K562 (cell line): ENCODE measurements at regions not wholly inside any gene's neighbourhood (a gene's known extent, or its start where the extent isn't known, plus 50 kb on each side); places are given as distances from the start of the nearest gene placed in this dataset.
A peak's percentile ranks its signal among the peaks of the same experiment; 100 is the strongest.

Experiments
- ATAC-seq: fragments of 200-7000 bp; cut with Tn5 transposase; 3 replicates; pipeline ENCODE4 v1.9.1; 2020; ENCODE audit warnings: moderate library complexity
- BruUV-seq: library from RNA; stranded (reverse); fragments of 400-500 nt; replicated peaks from 2 replicates; lab custom pipeline; 2021; lab: Mats Ljungman, UMichigan
- CTCF ChIA-PET: fragments of 300-600 bp; formaldehyde crosslinking; extraction: SDS; loops from one replicate; lab custom pipeline; 2021; ENCODE audit warnings: low intra/inter-chr PET ratio; lab: Yijun Ruan, JAX
- POLR2A ChIA-PET: fragments of 300-600, 350-650 bp; sonication (Branson Sonifier 250); formaldehyde crosslinking; extraction: SDS; loops from one replicate; lab custom pipeline; 2021; ENCODE audit warnings: antibody characterized with exemption, inconsistent platforms; lab: Yijun Ruan, JAX
- DNase-seq, 4 experiments: peaks; one replicate each; pipeline versions ENCODE4 v3.0.0 to v3.0.0-alpha.2; 2011 to 2018; ENCODE audit warnings: low spot score in 3 of 4, mixed read lengths in 3 of 4; ENCODE audit errors: extremely low read depth in 1 of 4
- FAIRE-seq: peaks from 2 replicates; lab custom pipeline; 2011; peaks lifted over from hg19 to GRCh38; lab: Jason Lieb, UNC
- H2AFZ ChIP-seq: 2 replicates; pipeline ENCODE4 v1.6.0; 2011; ENCODE audit warnings: low read depth, low read length, control low read depth, inconsistent platforms
- H3K27ac ChIP-seq: fragments of 200-600 bp; 3 replicates; pipeline ENCODE4 v1.8.0; 2011; ENCODE audit warnings: low read depth, mild to moderate bottlenecking, control low read depth, inconsistent platforms, low read length, moderate library complexity, mixed read lengths; ENCODE audit errors: extremely low read depth
- H3K27me3 ChIP-seq, 2 experiments: fragments of 300-600 bp in 1 of 2; 2 replicates in 1 of 2; 3 replicates in 1 of 2; pipeline versions ENCODE4 v1.6.0 to v1.8.0; 2011; ENCODE audit warnings: inconsistent platforms in 2 of 2, low read length in 2 of 2, mild to moderate bottlenecking in 1 of 2, mixed read lengths in 1 of 2, moderate library complexity in 1 of 2; ENCODE audit not compliant: control insufficient read depth in 2 of 2, insufficient read depth in 2 of 2
- H3K36me3 ChIP-seq: fragments of 300-600 bp; 3 replicates; pipeline ENCODE4 v1.8.0; 2011; ENCODE audit warnings: mild to moderate bottlenecking, low read length, inconsistent platforms; ENCODE audit not compliant: control insufficient read depth, insufficient read depth
- H3K4me1 ChIP-seq, 2 experiments: fragments of 200-600 bp in 1 of 2; replicated peaks in 1 of 2; 2 replicates in 1 of 2; 3 replicates in 1 of 2; pipeline versions ENCODE4 v1.5.1 to v1.8.0; 2011; ENCODE audit warnings: inconsistent platforms in 2 of 2, low read length in 2 of 2, mild to moderate bottlenecking in 1 of 2, mixed read lengths in 1 of 2, moderate library complexity in 1 of 2; ENCODE audit not compliant: control insufficient read depth in 2 of 2, insufficient read depth in 2 of 2
- H3K4me2 ChIP-seq: 2 replicates; pipeline ENCODE4 v1.6.1; 2011; ENCODE audit warnings: low read length, control low read depth, inconsistent platforms, mixed read lengths; ENCODE audit not compliant: insufficient read depth
- H3K4me3 ChIP-seq: fragments of 200-600 bp; sonication (generic), shearing (Covaris generic); 2 replicates; pipeline ENCODE4 v1.5.1; 2016; ENCODE audit warnings: control low read depth, inconsistent platforms
- H3K79me2 ChIP-seq: fragments of 200-600 bp; 3 replicates; pipeline ENCODE4 v1.8.0; 2011; ENCODE audit warnings: low read length, inconsistent platforms; ENCODE audit not compliant: control insufficient read depth, insufficient read depth
- H3K9ac ChIP-seq, 2 experiments: 2 replicates each; pipeline versions ENCODE4 v1.6.0 to v1.6.1; 2011; ENCODE audit warnings: low read depth in 2 of 2, low read length in 2 of 2, control low read depth in 1 of 2, inconsistent platforms in 1 of 2, mild to moderate bottlenecking in 1 of 2, mixed read lengths in 1 of 2; ENCODE audit not compliant: insufficient read depth in 1 of 2
- H3K9me1 ChIP-seq: one replicate; pipeline ENCODE4 v1.6.0; 2011; ENCODE audit warnings: inconsistent platforms, mild to moderate bottlenecking, low read length, moderate library complexity; ENCODE audit not compliant: control insufficient read depth, insufficient read depth
- H3K9me3 ChIP-seq: replicated peaks from 2 replicates; pipeline ENCODE4 v1.5.1; 2011; ENCODE audit warnings: low read depth, low read length, inconsistent platforms; ENCODE audit not compliant: control insufficient read depth, insufficient read depth
- H4K20me1 ChIP-seq: replicated peaks from 2 replicates; pipeline ENCODE4 v1.6.1; 2011; ENCODE audit warnings: low read length, inconsistent platforms, mixed read lengths; ENCODE audit not compliant: control insufficient read depth, insufficient read depth
- CBFA2T3 ChIP-seq: fragments of 450-650 bp; IDR thresholded peaks from 2 replicates; pipeline ENCODE4 v1.6.1; 2017
- CBX1 ChIP-seq: sonication (generic); IDR thresholded peaks from 2 replicates; pipeline ENCODE4 v1.6.1; 2016; ENCODE audit warnings: antibody characterized with exemption, low read depth, mild to moderate bottlenecking
- KDM1A ChIP-seq, 2 experiments: fragments of 450-650 bp; IDR thresholded peaks; 2 replicates each; pipeline ENCODE4 v1.6.1; 2016; ENCODE audit warnings: mild to moderate bottlenecking in 2 of 2
- MTF1 ChIP-seq: fragments of 250-450 bp; sonication (Bioruptor Pico); IDR thresholded peaks from 2 replicates; pipeline ENCODE4 v1.9.0; 2021; ENCODE audit warnings: moderate library complexity, mild to moderate bottlenecking, inconsistent platforms, borderline replicate concordance
- RCOR1 ChIP-seq, 2 experiments: IDR thresholded peaks; 2 replicates each; pipeline ENCODE4 v1.6.1; 2012; ENCODE audit warnings: low read depth in 2 of 2, low read length in 2 of 2, borderline replicate concordance in 1 of 2, improper control_type of control experiment in 1 of 2
- ZNF707 ChIP-seq: fragments of 250-450 bp; sonication (Bioruptor Pico); conservative IDR thresholded peaks from 2 replicates; pipeline ENCODE4 v1.8.0; 2022; ENCODE audit warnings: inconsistent platforms, mild to moderate bottlenecking, moderate library complexity
- WGBS: fragments of 100-300 bp; shearing (Covaris generic); methylation state at CpG from one replicate; pipeline ENCODE4 v1.1.6; 2016; ENCODE audit warnings: low coverage, mixed read lengths; ENCODE audit not compliant: insufficient coverage; ENCODE audit errors: missing lambda C conversion rate; 5-methylcytosine and 5-hydroxymethylcytosine counted together
- in situ Hi-C: fragments of 300-500 bp; cut with MboI; formaldehyde crosslinking; loops from 4 replicates; pipeline ENCODE4 v1.15.0; 2018; ENCODE audit warnings: inconsistent platforms, mixed read lengths
- intact Hi-C: fragments of 100-400 bp; cut with micrococcal nuclease; formaldehyde crosslinking; loops from 2 replicates; pipeline ENCODE4 v1.14.2; 2022

DNA sequence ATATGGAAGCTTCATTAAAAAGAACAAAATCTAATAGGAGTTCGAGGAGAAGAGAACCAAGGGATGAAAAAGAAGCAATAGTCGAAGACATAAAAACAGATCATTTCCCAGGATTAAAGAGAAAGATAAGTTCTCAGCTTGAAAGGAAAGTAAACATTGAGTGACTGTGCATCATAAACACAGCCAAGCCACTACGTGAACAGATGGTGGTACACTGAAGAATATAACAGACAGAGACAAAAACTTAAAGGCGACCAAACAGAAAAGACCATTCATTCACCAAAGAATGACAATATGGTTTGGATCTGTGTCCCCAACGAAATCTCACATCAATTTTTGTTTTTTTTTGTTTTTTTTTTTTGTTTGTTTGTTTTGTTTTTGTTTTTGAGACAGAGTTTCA, 210.8 kb upstream of the LINGO1 start (continued):
- no peak for TF ChIP-seq MTF1 (CRISPR knock-in tag)
- TF ChIP-seq, all 486 proteins: peak for 0

DNA sequence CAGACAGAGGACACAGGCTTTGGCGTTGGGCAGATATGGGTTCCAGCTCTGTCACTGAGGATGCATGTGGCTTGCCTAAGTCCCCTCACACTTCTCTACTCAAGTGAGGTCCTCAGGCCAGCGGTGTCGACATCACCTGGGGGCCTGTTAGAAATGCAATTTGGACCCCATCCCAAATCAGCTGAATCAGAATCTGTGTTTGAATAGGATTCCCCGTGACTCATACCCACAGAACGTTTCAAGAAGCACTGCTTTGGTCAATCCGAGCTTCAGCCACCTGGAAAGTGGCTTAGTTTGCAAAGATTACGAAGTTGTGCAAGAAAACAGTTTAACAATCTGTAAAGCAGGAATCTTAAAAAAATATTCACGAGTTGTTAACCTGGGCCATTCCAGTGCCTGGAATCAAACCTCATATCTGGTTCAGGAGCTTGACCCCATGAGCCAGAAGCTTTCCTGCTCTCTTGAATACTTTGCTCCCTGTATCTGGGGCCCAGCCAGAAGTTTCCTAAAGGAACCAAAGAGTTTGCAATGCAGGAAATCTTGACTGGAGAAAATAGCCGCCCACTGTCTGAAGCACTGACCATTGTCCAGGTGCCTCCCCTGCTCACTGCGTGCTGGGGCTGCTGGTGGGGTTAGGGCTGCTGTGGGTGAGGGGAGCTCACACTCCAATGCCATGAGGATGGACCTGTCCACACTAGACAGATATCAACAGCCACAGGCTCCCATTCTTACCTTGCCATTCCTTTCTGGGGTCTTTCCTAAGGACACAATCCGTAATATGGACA, 208.5 kb upstream of the LINGO1 start:
- 0 out of 4 replicates have a peak, but pooled peaks of 1 of the 2 experiments have one; percentile 32 for TF ChIP-seq RCOR1 (IDR thresholded peaks at IDR 0.05; ENCODE audit: borderline replicate concordance in 1 of 2, low read depth in 2 of 2, low read length in 2 of 2)
- no peak for TF ChIP-seq ZNF707 (CRISPR knock-in tag)
- no peak for TF ChIP-seq CBX1
- TF ChIP-seq KDM1A (IDR thresholded peaks at IDR 0.05): peak; percentile 57 to 70; a peak in 3 of 4 replicates
- 0 out of 2 replicates have a peak, but pooled peaks have one; percentile 9 for TF ChIP-seq CBFA2T3
- Histone ChIP-seq H3K4me1 (no peaks in the 10 kb centered on the region), H3K79me2 (no peaks in the 10 kb centered on the region), H3K36me3 (no peaks in the 10 kb centered on the region), H2AFZ (no peak overlapping the region), H3K4me3 (no peak overlapping the region), H3K9ac (no peak overlapping the region), H3K4me2 (no peak overlapping the region), H4K20me1 (peaks cover 14% of the 10 kb centered on the region), H3K27me3 (peaks cover 34 to 62% of the 10 kb centered on the region in 2 experiments), H3K9me1 (no peaks in the 10 kb centered on the region), H3K27ac (no peak overlapping the region), H3K9me3 (no peaks in the 10 kb centered on the region)
- in situ Hi-C loops (no loop called here), intact Hi-C loops (no loop called here)
- POLR2A ChIA-PET: interaction anchor here (0.8 to 1.7 kb wide), 2 partner anchors 11 to 16 kb away, joined by 4 to 6 read pairs; no protein-coding TSS in a partner anchor
- CTCF ChIA-PET: no interaction called here
- FAIRE-seq (no peak), DNase-seq (no peak), ATAC-seq (no peak)
- WGBS: 3% methylated on average over 11 of the region's 11 CpGs
- no TSS peak for BruUV-seq
